KMS-11 (cell line): ENCODE measurements at regions not wholly inside any gene's neighbourhood (a gene's known extent, or its start where the extent isn't known, plus 50 kb on each side); places are given as distances from the start of the nearest gene placed in this dataset.

Experiments
- H2AFZ ChIP-seq: fragments of 200-600 bp; sonication (generic); 2 replicates; pipeline ENCODE4 v1.6.1; 2016; ENCODE audit warnings: antibody characterized with exemption, mixed run types, low read depth
- H3K27ac ChIP-seq: fragments of 200-600 bp; sonication (generic); 2 replicates; pipeline ENCODE4 v1.6.1; 2016; ENCODE audit warnings: mild to moderate bottlenecking, mixed run types
- H3K27me3 ChIP-seq: fragments of 200-600 bp; sonication (generic); 2 replicates; pipeline ENCODE4 v1.6.1; 2017; ENCODE audit warnings: mild to moderate bottlenecking, low read depth, mixed run types, moderate library complexity; ENCODE audit not compliant: insufficient read depth
- H3K36me3 ChIP-seq: fragments of 200-600 bp; sonication (generic); 2 replicates; pipeline ENCODE4 v1.6.1; 2017; ENCODE audit warnings: mild to moderate bottlenecking, mixed run types; ENCODE audit not compliant: insufficient read depth
- H3K4me1 ChIP-seq: fragments of 200-600 bp; sonication (generic); 2 replicates; pipeline ENCODE4 v1.6.1; 2016; ENCODE audit warnings: mild to moderate bottlenecking, low read depth, mixed run types; ENCODE audit not compliant: poor library complexity, severe bottlenecking
- H3K4me2 ChIP-seq: fragments of 200-600 bp; sonication (generic); 2 replicates; pipeline ENCODE4 v1.7.0; 2016; ENCODE audit warnings: mild to moderate bottlenecking, mixed run types
- H3K4me3 ChIP-seq: fragments of 200-600 bp; sonication (generic); IDR thresholded peaks from 2 replicates; pipeline ENCODE4 v1.6.1; 2017; ENCODE audit warnings: low read depth, low read length, mixed read lengths; ENCODE audit not compliant: insufficient read depth
- H3K79me2 ChIP-seq: fragments of 200-600 bp; sonication (generic); 2 replicates; pipeline ENCODE4 v1.6.1; 2016; ENCODE audit warnings: low read depth, mixed run types; ENCODE audit not compliant: insufficient read depth
- H3K9ac ChIP-seq: fragments of 200-600 bp; sonication (generic); 2 replicates; pipeline ENCODE4 v1.6.1; 2016; ENCODE audit warnings: mild to moderate bottlenecking, mixed run types
- H4K20me1 ChIP-seq: fragments of 200-600 bp; sonication (generic); 2 replicates; pipeline ENCODE4 v1.6.1; 2016; ENCODE audit warnings: mild to moderate bottlenecking, mixed run types; ENCODE audit not compliant: insufficient read depth
- TF ChIP-seq, protein P1 (sequence below): fragments of 200-600 bp; sonication (generic); conservative IDR thresholded peaks from 2 replicates; pipeline ENCODE4 v1.6.1; 2017; ENCODE audit warnings: low read depth, mild to moderate bottlenecking, antibody characterized with exemption, low read length, moderate library complexity, mixed read lengths

DNA sequence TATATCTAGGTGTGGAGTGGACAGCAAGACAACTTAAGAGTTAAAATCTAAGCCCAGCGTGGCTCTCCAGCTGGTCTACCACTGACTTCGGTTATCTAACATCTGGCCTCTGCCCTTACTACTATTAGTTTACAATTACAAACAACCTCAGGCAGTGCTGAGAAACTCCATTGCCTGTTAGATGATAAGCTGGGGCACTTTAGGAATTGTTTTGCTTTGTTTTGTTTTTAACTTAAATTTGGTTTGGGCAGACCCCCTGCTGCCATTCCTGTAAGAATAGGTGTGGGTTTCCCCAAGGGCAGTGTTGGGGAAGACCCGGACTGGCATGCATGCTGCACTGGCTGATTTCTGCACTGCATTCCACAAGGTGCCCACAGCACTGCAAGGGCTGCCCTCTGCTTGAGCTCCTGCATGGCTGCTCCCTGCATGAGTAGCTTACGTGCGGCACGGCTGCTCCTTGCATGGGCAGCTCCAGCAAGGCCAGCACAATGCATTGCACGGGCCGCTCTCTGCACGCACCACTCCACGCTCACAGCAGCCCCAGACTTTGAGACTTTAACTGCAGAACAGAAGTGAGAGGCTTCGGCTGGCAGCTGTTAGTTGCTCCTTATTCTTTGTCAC is 74.2 kb upstream of the SERTAD2 start:
- peaks cover 26% of the 10 kb centered on the region for H3K4me1 ChIP-seq
- H3K4me3 ChIP-seq = no peak overlapping the region
- H3K27ac ChIP-seq = peak overlapping the region; percentile 63; the same call in 1 of the 2 replicates
- no peaks in the 10 kb centered on the region for H4K20me1 ChIP-seq
- no peaks in the 10 kb centered on the region for H3K79me2 ChIP-seq
- peak overlapping the region; percentile 77 for H2AFZ ChIP-seq
- H3K4me2 ChIP-seq = peak overlapping the region; percentile 61
- TF ChIP-seq, protein P1, sequence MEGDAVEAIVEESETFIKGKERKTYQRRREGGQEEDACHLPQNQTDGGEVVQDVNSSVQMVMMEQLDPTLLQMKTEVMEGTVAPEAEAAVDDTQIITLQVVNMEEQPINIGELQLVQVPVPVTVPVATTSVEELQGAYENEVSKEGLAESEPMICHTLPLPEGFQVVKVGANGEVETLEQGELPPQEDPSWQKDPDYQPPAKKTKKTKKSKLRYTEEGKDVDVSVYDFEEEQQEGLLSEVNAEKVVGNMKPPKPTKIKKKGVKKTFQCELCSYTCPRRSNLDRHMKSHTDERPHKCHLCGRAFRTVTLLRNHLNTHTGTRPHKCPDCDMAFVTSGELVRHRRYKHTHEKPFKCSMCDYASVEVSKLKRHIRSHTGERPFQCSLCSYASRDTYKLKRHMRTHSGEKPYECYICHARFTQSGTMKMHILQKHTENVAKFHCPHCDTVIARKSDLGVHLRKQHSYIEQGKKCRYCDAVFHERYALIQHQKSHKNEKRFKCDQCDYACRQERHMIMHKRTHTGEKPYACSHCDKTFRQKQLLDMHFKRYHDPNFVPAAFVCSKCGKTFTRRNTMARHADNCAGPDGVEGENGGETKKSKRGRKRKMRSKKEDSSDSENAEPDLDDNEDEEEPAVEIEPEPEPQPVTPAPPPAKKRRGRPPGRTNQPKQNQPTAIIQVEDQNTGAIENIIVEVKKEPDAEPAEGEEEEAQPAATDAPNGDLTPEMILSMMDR = no peak
- peak overlapping the region; percentile 10; the same call in 1 of the 2 replicates for H3K9ac ChIP-seq
- no peaks in the 10 kb centered on the region for H3K27me3 ChIP-seq
- H3K36me3 ChIP-seq = no peaks in the 10 kb centered on the region

DNA sequence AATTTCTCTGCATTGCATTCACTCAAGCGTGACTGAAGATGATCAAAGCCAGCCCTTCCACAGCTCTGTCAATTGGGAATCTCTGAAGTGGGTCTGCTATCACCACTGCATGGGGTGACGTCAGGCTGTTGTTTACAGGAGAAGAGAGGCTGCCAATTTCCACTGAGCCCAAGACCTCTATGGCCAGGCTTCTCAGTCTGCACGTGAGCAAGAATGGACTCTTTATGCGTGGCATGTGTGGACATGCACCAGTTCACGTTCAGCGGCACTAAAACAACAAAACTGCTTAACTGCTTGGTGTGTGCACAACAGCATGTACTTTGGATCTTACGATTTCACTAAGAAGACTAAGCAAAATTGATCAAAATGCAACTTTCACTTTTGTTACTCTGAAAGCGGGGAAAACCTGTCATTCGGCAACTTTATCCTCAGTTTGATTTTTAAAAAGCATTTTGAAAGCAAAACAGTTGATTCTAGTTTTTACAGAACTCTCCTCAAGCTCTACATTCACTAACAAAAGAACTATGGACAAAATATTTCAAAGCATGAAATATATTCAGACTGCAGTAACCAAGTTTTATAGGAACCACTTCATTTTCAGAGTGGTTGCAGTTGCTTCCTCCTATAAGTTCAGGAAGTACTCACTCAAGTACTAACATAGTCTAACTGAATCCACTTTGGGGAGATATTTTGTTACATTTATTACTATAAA is 77.0 kb upstream of the SERTAD2 start:
- H3K4me3 ChIP-seq = no peak overlapping the region
- TF ChIP-seq, protein P1 = no peak

DNA sequence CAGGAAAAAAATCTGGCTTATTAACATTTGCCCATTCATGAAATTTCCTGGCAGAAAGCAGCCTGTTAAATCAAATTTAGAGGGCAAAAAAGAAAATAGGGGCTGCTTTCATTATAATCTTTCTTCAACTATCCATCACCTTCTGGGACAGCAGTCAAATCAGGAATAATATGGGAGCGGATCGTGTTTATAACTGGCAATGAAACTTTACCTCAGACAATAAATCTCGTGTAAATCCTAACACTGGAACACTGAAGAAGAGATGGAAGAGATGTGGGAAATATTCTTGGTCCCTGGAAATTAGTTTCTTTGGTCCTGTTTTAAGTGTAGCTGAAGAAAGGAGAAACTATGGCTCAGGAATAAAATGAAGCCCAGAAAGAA is 77.5 kb upstream of the SERTAD2 start:
- no peaks in the 10 kb centered on the region for H4K20me1 ChIP-seq
- H3K79me2 ChIP-seq = no peaks in the 10 kb centered on the region
- H2AFZ ChIP-seq = no peak overlapping the region
- H3K4me2 ChIP-seq = no peak overlapping the region
- no peaks in the 10 kb centered on the region for H3K36me3 ChIP-seq
- H3K9ac ChIP-seq = no peak overlapping the region
- TF ChIP-seq, protein P1 = no peak
- H3K4me3 ChIP-seq = no peak overlapping the region
- H3K4me1 ChIP-seq = peaks cover 21% of the 10 kb centered on the region
- H3K27me3 ChIP-seq = no peaks in the 10 kb centered on the region
- no peak overlapping the region for H3K27ac ChIP-seq

More for the DNA sequence above, 77.0 kb upstream of the SERTAD2 start:
- H3K4me1 ChIP-seq = peaks cover 26% of the 10 kb centered on the region
- no peaks in the 10 kb centered on the region for H3K79me2 ChIP-seq
- H3K27me3 ChIP-seq = no peaks in the 10 kb centered on the region
- no peak overlapping the region for H3K27ac ChIP-seq
- H3K9ac ChIP-seq = no peak overlapping the region
- no peak overlapping the region for H2AFZ ChIP-seq
- H4K20me1 ChIP-seq = no peaks in the 10 kb centered on the region
- H3K36me3 ChIP-seq = no peaks in the 10 kb centered on the region
- H3K4me2 ChIP-seq = 0 out of 2 replicates have a peak overlapping the region, but pooled peaks have one; percentile 4

DNA sequence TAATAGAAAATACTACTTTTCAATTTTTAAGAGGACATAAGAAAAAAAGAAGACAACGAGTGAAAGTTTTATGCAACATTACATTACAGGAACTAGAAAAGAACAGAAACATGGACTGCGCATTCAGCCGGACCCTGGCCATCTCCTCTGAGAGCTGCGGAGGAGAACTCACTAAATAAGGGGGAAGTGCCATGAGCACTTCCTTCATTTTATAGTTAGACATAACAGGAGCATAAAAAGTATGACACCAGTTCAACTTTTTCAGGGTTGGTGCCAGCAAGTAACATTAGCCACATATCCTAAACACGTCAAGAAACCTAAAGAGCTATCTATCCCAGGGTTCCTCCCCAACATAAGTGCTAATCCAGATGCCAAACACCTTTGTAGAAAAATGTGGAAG is 78.0 kb upstream of the SERTAD2 start:
- H3K27ac ChIP-seq = no peak overlapping the region
- no peak overlapping the region for H2AFZ ChIP-seq
- TF ChIP-seq, protein P1 = no peak
- H3K4me3 ChIP-seq = no peak overlapping the region
- H3K4me2 ChIP-seq = no peak overlapping the region
- H3K27me3 ChIP-seq = no peaks in the 10 kb centered on the region
- H3K79me2 ChIP-seq = no peaks in the 10 kb centered on the region
- no peaks in the 10 kb centered on the region for H3K36me3 ChIP-seq
- no peaks in the 10 kb centered on the region for H4K20me1 ChIP-seq
- H3K9ac ChIP-seq = no peak overlapping the region
- H3K4me1 ChIP-seq = peaks cover 16% of the 10 kb centered on the region
